ENCODE measurements at regions not wholly inside any gene's neighbourhood (a gene's known extent, or its start where the extent isn't known, plus 50 kb on each side); places are given as distances from the start of the nearest gene placed in this dataset.

DNA sequence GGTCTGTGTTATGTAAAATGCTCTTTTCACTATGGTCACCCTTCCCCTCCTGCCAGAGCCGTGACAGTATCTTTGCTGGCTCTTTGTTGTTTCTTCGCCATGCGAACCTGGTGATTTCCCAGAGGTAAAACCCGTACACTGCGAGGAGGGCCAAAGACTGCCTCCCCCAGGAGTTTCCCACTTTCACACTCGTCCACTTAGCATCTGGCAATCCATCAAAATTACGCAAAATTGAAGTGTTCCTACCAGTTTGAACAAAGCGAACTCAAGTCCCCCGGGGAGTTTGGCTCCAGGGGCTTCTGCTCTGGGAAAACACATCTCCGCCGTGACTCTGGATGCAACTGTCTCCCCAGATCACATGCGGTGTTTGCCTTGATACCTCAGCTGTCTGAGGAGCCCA is 239.9 kb downstream of the FAM43A start:
- DNase-seq (ENCODE audit: low spot score) = no peak

DNA sequence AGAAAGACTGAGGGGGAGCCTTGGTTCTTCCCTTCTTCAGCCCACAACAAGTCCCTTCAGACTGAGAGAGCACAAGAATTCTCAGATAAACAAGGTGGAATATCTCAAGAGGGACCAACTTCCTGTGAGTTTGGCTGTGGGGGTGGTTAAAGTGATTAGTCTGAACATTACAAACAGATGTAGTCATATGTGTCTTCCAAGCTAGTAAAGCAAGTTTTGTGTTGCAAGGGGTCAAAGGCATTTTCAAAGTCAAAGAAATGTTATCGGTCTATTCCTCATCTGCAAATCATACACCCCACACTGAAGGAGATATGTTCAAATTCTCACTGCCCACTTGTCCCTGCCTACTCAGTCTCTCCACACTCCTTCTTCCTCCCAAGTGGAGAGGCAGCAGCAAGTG is 242.5 kb downstream of the FAM43A start:
- no peak for DNase-seq (ENCODE audit: low spot score)

DNA sequence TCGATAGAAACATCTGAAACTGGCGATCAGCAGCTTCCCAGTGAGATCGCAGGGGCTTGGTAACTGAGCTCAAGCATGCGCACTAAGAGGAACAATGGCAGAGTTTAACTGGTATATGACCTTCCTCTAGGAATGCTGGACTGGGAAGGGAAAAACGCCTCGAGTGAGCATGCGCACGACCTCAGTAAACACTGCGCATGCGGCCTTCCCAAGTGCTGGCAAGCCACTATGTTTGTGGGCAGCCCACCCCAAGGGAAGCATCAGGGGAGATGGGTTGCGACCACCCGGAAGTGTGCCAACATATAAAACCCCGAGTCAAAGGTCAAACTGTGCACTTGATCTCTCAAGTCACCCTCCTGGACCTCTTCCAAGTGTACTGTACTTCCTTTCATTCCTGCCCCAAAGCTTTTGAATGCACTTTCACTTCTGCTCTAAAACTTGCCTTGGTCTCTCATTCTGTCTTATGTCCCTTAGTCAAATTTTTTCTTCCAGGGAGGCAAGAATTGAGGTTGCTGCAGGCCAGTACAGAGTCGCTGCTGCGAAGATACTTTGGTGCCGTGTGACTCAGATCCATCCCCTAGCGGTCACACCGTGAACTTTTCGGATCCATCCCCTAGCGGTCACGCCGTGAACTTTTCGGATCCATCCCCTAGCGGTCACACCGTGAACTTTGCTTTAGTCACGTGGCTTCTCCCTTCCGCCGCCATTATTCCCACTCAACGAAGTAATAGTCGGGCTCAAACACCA is 243.3 kb downstream of the FAM43A start:
- no peak for DNase-seq (ENCODE audit: low spot score)

DNA sequence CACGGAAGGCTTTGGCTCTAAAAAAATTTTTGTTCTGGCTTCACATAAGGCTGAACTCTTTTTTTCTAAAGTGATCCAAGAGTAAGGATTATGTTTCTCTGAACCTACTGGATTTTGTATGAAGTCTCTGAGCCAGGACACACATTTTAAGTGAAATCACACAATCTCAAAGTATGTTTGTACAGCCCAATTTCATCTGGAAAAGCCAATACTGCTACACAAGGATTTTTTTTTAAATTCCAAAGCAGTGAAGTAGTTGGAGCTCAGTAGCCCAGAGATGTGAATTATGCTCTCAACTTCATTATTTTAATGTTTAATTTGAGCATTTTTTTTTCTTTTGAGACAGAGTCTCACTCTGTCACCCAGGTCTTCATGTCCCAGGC is 243.9 kb downstream of the FAM43A start:
- DNase-seq (ENCODE audit: low spot score) = no peak

DNA sequence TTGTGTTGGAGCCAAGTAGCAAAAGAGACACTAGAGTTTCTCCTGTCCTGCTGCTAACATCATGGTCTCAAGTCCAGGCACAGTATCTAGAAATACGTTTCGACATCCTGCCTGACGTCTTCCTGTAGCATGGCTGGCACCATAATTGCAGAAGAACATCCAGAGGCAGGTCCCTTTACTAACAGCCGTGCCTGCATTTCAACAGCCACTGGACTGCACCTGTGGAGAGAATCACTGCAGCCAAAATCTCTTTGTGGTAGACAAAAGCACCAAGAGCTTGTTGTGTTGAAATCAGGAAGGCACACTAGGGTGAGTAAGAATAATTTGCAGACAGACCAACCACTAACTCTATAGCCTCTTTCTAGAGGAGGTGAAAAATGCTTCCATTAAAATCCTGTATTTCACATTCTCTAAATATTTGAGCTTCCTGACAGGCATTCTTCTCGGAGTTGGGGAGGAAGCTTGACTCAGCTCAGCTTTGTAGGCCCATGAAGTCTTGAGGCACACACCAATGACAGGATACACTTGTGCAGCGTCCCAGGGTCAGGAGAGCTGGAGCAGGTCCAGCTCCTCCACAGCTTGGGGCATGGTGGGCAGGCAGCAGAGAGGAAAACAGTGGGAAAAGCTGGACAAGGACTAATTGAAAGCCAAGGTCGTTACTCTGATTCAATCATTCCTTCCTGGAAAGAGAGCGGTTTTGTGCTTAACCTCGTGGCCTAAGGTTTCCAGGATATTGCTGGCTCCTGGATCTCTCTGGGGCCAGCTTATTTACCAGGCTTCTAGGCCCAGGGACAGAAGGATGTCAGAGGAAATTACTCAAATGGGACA is 244.9 kb downstream of the FAM43A start:
- peak; percentile 5 for DNase-seq (ENCODE audit: low spot score)

DNA sequence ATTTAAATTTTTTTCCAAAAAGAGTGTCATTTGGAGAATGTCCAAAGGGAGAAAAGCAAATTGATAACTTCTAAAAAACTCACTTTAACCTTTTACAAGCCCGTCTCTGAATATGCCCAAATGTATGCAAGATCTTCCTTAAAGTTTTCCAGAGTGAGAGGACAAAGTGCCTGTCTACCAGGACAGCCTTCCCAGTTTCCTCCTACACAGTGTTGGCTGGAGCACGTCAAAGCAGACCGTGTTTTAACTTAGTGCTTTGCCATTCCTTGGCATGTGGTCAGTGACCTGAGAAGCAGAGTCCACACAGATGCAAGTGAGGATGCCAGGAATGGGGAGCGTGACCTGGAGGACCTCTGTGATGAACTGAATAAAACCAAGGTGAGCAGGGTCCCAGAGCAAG is 245.7 kb downstream of the FAM43A start:
- DNase-seq (ENCODE audit: low spot score) = no peak

DNA sequence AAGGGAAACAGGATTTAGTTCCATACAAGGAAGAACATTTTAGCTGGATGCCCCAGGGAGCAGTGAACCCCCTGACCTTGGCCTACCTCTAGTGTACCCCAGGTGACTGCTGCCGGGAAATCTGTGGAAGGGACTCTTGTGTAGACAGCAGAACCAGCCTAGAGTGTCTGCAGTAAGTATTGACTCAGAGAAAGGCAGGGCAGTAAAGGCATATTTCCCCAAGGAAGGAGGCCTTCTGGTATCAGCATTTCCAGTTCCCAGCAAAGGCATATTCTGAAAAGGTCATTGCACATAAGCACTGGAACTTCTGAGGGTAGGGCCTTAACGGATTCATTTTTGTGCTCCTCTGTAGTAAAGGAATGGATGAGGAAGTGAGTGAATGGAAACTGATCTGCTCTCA is 246.2 kb downstream of the FAM43A start:
- no peak for DNase-seq (ENCODE audit: low spot score)

DNA sequence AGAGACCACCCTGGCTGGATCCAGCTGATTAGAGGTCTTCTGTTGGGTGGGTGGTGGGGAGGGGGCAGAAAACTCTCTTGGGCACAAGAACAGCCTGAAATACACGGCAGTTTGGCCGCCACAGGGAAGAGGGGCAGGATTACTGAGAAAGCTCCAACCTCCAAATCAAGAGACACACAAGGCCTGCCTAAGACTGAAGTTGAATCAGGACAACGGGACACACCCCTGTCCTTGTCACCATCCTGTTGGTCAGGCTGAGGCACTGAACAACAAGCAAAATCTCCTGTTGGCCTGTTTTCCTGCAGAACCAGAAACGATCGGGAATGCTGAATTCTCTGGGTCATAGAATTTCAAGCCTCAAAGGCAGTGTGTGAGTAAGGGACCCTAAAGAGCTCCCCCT is 247.8 kb downstream of the FAM43A start:
- no peak for DNase-seq (ENCODE audit: low spot score)

DNA sequence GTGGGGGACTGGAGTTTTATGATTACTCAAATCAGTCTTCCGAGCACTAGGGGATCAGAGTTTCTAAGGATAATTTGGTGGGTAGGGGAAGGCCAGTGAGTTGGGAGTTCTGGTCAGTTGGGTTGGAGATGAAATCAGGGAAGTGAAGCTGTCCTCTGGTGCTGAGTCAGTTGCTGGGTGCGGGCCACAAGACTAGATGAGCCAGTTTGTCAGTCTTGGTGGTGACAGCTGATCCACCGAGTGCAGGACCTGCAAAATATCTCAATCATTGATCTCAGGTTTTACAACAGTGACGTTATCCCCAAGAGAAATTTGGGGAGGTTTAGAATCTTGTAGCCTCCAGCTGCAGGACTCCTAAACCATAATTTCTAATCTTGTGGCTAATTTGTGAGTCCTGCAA is 249.4 kb downstream of the FAM43A start:
- DNase-seq (ENCODE audit: low spot score) = no peak

DNA sequence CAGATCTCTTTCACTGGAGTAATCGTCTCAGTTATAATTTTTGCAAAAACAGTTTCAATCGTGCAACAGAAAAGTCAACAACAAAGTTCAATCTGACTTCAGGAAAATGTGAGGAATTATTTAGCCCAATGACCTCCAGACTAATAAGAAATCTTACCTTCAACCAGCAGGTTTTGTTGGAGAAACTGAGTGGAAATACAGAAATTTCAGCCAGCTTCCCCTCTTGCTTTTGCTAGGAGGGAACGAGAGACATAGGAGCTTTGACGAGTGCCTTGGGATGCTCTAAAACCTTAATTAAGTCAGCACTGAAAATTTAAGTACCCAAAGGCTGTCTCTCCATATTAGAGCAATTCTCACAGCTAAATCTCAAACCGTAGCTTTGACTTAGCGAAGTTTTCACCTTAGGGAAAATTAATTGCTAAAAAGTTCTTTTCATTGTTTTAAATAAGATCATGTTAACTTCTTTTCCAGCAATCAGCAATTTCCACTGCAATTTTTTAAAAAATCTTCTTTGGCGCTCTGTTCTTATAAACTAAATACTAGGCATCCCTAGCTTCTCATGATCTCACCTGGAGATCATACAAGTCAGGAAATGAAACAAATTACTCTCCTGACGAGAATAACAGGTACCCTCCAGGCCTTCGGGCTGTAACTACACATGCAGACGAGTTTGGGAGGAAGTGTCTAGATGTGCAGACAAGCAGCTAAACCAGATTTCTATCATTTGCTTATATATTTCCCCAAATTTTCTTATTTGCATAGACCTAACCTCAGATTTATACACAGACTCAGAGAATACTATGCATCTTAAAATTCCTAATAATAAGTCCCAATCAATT is 250.2 kb downstream of the FAM43A start:
- DNase-seq (ENCODE audit: low spot score) = no peak

DNA sequence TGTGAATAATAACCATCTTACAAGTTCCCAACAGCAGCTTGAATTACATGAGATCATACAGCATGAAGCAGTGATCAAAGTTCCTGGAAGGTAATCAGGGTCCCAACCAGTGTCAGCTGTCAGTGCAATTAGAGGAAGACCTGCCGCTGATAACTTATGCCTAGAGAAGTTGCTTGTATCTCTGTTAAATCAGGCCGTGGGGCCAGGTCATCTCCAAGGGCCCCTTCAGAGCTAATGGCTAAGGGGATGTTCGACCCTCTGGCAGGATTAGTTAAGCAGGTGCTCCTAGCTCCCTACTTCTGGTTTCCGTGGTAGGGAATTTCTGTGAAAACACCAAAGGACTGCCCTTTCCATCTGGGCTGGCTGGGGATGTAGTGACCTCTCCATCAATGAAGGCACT is 251.0 kb downstream of the FAM43A start:
- no peak for DNase-seq (ENCODE audit: low spot score)

DNA sequence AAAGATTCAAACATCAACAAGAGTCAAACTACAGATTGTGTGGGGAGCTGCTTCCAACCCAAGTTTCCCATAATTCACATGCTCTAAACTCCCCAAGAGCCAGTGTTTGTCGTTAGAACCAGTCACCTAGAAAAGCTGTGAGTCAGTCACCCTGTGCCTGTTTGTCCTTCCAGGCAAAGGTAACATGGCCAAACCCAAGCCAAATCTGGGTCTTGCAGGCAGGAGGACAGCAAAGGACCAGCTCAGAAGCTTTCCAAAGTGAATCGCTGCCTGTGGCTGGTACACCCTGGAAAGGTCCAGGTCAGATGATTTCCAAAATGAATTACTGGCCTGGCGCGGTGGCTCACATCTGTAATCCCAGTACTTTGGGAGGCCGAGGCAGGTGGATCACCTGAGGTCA is 251.5 kb downstream of the FAM43A start:
- DNase-seq (ENCODE audit: low spot score) = no peak

DNA sequence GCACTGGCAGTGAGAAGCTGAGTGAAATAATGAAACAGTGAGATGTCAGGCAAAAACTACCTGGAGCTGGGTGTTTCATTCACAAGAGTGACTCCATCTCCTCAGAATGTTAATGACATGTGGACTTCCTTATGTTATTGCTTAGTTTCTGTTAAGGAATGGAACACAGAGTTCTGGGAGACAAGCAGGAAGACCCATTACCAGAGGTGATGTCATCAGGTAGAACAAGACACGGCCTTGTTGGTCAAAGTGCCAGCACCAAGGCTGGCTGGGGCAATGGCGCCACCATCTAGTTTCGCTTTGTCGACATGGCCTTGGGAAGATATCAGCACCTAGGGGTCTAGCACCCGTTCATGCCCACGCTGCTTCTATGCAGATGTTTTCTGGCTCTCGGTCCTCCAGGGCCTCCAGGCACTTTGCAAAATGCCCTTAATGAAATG is 252.2 kb downstream of the FAM43A start:
- DNase-seq (ENCODE audit: low spot score) = no peak

DNA sequence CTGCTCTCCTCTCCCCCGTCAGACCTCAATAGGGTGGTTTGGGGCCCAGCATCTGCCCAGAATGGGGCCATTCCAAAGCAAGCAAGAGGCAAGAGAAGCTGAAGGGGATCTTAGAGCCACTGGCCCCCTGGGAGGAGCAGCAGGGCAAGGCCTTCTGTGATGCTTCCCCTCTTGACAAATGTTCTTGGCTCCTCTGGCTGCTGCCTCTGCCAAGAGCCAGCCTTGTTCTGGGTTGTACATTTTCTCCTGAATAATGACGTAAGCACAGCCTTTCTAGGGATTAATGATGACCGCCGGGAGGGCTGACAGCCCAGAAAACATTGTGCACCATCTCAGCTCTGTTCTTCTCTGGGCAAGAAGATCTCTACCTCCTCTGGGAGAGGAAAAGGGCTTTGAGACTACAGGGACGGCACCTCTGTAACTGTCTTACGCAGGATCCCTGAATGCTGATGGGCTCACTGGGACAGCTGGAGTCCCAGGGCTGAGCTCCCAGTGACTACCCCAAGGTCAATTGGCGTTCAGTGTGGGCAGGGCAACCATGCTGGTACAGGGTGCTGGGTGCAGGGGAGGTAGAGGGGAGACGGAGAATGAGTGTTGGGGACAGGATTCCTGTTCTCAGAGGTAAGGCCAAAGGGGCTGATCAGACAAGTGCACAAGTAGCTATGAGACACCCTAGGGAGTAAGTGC is 253.3 kb downstream of the FAM43A start:
- DNase-seq (ENCODE audit: low spot score) = peak; percentile 49

DNA sequence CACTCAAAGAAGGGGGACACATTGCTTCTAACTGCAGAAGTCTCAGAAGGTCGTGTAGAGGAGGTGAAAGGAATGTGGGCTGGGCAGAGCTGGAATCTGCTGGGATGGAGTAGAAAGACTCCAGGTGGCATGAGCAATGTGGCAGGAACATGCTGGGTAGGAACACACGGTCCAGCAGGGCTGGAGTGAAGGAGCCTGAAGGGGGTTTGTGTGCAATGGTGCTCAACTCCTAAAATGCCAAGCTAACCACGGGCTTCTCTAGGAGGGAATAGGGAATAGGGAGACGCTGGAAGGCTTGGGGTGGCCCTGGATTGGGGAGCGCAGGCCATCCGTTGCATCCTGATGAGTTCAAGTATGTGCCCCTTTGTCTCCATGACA is 253.8 kb downstream of the FAM43A start:
- DNase-seq (ENCODE audit: low spot score) = no peak

DNA sequence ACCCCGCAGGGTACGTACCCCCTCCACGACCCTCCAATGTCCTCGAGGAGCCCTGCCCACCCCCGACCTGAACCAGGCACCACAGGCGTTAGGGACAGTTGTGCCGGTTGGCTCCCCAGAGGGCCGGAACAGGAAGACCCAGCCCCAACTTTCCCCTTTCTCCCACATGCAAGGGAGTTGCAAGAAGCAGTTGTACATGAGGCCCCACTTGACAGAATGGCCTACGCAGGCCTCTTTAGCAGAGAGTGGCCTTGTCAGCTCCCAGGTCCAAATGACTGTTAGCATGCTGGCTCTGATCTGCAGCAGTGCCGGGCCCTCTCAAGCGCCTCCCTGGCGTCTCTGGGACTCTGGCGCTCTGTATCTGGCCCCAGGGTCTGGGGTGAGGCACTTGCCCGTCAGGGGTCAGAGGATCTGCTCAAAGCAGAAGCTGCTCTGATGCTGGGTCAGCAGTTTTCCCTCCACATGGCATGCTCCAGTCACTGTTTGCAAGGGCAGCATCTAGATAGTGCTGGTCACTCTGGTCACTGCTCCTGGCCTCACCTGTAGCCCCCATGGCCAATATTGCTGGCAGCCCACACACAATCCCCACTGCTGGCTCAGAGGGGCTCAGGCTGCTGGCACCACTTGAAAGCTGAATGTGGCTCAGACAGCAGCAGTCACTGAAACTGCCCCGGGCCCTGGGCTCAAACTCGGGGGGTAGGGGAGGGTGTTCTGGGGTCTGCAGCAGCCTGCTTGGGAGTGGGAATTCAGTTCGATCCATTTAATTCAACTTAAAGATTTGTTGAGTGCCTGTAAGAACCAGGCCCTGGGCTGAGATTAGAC is 254.5 kb downstream of the FAM43A start:
- DNase-seq (ENCODE audit: low spot score) = no peak

DNA sequence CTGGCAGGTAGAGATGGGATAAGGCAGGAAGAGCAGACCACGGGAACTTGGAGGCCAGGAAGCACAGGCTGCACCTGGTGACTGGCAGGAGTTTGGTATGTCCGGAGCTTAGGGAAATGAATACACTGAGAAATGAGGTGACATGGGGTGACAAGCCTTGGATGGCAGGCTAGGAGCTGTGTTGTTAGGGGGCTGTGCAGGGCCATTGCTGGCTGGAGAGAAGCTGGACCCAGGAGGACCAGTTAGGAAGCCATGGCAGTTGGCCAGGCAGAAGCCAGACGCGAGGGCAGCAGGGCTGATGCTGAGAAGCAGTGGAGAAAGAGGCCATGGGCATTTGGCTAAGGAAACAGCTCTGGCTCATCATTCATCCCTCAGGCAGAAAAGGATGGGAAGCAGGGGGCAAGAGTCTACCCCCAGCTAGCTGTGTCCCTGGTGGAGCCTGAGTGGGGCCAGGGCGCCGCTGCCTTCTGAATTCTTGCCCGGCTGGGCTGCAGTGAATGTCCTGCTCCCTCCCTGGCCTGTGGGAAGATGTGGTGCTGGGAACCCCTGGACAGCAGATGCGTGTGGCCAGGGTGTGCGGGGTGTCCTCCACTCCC is 255.8 kb downstream of the FAM43A start:
- DNase-seq (ENCODE audit: low spot score) = no peak

DNA sequence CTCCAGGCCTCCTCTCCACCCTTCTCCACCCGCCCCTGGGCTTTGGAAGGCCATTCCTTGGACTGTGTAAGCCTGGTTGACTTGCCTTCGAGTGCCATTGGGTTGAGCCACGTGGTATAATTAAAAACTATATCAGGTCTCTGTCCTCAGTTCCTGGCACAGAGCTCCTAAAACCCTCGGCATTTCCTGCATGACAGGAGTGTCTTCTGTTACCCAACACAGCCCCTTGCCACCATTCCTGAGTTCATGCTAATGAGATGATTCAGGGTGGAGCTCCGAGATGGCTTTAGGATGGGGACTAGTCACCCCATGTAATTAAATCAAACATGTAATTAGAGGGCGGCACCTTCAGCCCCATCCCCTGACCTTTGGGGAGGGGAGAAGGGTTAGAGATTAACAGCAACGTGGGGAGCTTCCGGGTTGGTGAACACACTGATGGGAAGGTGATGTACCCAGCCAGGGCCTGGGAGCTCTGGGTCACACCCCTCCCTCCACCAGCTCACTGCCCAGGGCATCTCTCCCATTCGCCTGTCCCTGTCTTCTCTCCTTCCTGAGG is 256.4 kb downstream of the FAM43A start:
- DNase-seq (ENCODE audit: low spot score) = no peak

DNA sequence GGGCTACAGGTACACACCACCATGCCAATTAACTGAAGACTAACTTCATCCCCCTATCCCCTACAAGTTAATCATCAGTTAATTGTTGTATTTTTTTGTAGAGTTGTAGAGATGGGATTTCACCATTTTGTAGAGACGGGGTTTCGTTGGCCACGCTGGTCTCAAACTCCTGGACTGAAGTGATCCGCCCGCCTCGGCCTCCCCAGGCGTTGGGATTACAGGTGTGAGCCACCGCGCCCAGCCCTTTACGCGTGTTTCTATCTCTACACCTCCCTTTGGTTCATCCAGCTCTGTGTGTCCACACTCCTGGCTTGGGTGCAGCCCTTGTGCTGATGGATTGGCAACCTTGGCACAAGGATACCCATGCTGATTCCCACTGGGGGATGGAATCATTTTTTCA is 258.8 kb downstream of the FAM43A start:
- DNase-seq (ENCODE audit: low spot score) = no peak

DNA sequence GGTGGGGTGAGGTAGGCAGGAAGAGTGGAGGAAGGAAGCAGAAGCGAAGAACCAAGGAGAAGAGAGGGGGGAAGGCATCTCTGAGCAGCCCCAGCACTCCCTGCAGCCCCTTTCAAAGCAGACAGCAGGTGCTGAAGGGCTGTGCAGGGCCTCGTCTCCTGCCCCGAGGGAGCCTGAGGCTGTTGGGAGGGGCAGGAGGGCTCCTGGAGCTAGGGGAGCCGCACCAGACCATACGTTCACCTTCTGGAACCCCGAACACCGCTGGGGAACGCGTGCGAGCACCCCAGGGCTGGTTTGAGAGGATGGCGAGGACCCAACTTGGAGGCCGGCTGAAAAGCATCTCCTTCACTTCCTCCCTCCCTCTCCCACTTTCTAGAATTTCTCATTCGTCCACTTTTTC is 259.8 kb downstream of the FAM43A start:
- DNase-seq (ENCODE audit: low spot score) = no peak

DNA sequence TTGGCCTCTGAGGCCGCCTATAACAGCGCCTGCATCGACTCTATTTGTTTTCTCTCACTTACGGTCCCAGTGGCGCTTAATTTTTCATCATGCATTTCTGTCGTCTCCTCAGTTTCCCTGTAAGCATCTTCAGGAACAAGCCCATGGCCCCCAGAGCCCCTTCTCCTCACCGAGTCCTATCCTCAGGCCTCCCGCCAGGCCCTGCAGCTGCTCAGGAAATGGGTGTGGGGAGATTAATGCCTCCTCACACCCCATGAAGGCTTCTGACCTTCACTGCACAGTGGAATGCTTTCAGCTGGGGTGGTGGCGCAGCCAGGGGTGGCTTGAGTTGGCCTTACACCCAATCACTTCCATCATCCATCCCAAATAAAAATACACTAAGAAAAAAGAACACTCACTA is 260.4 kb downstream of the FAM43A start:
- no peak for DNase-seq (ENCODE audit: low spot score)
